ES-I3 (cell line): ENCODE measurements at regions not wholly inside any gene's neighbourhood (a gene's known extent, or its start where the extent isn't known, plus 50 kb on each side); places are given as distances from the start of the nearest gene placed in this dataset.

Experiments
- H3K36me3 ChIP-seq: 2 replicates; pipeline ENCODE4 v1.6.1; 2013; ENCODE audit warnings: mild to moderate bottlenecking, low read length, control low read depth, moderate library complexity; ENCODE audit not compliant: insufficient read depth
- H3K4me1 ChIP-seq: 2 replicates; pipeline ENCODE4 v1.6.1; 2013; ENCODE audit warnings: mild to moderate bottlenecking, control low read depth, low read length; ENCODE audit not compliant: insufficient read depth
- H3K9ac ChIP-seq: 2 replicates; pipeline ENCODE4 v1.6.1; 2013; ENCODE audit warnings: low read depth, mild to moderate bottlenecking, low read length, moderate library complexity
- H3K9me3 ChIP-seq: 2 replicates; pipeline ENCODE4 v1.6.1; 2013; ENCODE audit warnings: mild to moderate bottlenecking, low read length, moderate library complexity; ENCODE audit not compliant: control insufficient read depth, insufficient read depth

DNA sequence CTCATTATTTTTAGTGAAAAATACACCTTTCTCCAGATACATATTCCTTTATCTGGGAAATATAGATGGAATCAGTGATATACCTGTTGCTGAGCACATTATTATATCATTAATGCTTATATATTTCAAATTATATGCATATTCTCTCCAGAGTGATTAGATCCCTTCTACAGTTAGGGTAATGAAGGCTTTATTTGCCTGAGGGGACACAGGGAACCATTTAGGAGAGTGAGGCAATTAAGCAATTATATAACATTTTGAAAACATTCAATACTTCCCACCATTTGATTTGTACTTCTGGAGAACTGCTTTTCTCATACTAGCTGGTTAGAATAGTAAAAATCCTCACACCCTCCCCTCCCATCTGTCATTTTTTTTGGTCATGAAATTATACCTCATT lies 212.8 kb upstream of the NOVA1 start:
- no peaks in the 10 kb centered on the region for H3K9me3 ChIP-seq
- no peaks in the 10 kb centered on the region for H3K36me3 ChIP-seq
- no peaks in the 10 kb centered on the region for H3K4me1 ChIP-seq
- H3K9ac ChIP-seq: no peak overlapping the region

DNA sequence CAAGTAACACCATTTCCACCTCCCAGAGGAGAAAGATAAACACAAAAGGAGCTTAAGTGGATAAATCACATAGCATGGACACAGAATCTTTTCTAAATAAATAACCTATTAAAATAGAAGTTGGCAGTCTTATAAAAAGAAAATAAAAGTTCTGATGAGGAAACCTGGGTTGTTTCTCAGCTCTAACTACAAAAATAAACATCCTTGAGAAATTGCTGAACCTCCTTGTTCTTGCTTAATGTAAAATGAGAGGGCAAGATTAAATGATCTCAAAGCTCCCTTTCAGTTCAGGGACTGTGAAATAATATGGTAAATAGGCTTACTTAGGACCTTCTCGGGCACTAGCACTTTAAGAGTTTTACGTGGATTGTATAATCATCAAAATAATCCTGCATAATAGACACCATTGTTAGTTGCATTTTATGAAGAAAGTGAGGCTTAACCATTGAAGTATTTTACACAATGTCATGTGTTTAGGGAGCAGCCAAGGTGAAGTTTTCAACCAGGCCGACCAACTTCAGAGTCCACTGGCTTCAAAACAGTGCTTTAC lies 214.0 kb upstream of the NOVA1 start:
- Histone ChIP-seq H3K4me1 (no peaks in the 10 kb centered on the region), H3K9me3 (no peaks in the 10 kb centered on the region), H3K9ac (no peak overlapping the region)

DNA sequence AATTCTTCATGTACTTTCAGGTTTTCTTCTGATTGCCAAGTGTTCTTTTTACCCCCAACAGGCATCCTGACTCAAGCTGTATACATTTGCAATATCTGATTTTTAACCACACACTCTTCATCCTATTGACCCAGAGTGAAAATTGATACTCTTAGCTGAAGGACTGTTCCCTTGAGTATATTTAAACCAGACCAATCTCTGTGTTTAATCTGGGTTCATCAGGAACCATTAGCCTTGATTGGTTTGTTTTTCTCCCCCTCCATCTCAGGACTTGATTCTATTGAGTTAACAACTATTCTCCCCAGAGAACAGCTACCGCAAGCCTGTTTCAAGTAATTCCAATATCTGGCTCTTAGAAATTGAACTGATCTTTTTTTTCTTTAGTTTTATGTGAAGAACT lies 222.3 kb upstream of the NOVA1 start:
- H3K9me3 ChIP-seq: no peaks in the 10 kb centered on the region

More for the DNA sequence above, 214.0 kb upstream of the NOVA1 start:
- H3K36me3 ChIP-seq: no peaks in the 10 kb centered on the region

DNA sequence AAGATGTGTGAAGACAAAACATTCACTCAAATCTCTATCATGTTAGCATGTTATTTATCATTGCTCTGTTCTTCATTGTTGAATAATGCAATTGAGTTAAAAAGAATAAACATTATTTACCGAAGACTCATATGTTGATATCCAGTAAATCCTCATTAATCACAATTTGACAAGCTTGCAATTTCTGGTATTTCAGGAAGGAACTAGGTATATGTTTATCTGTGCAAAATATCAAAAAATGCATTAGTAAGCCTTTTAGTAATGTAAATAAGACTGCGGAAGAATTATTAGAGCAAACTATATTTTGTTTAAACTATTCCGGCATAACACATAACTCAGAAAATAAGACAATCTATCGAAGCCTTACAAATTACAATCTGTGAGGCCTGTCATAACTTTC lies 222.7 kb upstream of the NOVA1 start:
- Histone ChIP-seq H3K36me3 (no peaks in the 10 kb centered on the region), H3K9me3 (no peaks in the 10 kb centered on the region), H3K9ac (no peak overlapping the region), H3K4me1 (no peaks in the 10 kb centered on the region)

More for the DNA sequence above, 222.3 kb upstream of the NOVA1 start:
- no peak overlapping the region for H3K9ac ChIP-seq
- no peaks in the 10 kb centered on the region for H3K4me1 ChIP-seq
- H3K36me3 ChIP-seq: no peaks in the 10 kb centered on the region

DNA sequence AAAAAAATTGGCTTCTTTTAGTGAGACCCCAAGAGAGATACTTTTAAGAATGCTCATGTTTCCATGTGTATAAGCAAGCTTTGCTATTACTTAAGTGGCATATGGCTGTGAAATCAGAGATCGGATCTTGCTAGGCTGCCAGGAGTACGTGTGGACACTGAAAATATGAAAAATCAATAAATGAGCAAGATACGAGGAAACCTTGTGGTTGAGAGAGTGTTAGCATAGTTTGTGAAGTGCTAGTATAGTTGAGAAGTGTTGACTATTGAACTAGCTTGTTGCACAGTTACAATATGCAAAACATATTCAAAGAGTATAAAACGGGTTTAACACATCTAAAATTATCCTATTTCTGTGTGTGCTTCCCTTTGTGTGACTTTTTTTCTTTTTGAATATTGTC lies 230.9 kb upstream of the NOVA1 start:
- Histone ChIP-seq H3K9me3 (no peaks in the 10 kb centered on the region), H3K4me1 (no peaks in the 10 kb centered on the region), H3K36me3 (no peaks in the 10 kb centered on the region), H3K9ac (no peak overlapping the region)

DNA sequence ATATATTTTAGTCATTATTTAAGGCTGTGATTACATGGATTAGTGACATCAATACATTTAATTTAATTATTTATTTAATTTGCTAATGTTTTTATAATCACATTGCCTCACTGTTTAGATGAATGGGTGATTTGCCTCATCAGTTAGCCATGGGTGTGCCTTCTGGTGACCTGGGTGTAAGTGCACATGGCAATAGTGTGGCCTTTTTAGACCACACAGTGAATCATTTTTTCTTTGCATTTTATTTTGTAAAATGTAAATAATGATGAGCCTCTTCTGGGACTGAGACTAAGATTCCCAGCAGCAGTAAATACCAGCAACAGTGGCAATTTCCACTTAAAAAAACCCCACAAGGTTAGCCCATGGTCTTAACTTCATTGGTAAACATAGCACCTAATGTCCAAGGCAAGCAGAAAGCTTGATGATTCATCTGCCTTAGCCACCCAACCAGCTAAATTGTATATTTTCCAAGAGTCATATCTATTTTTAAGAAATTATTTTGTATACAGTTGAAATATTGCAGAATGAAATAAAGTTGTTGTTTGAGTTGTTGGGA lies 235.9 kb upstream of the NOVA1 start:
- Histone ChIP-seq H3K9me3 (no peaks in the 10 kb centered on the region), H3K9ac (no peak overlapping the region), H3K36me3 (no peaks in the 10 kb centered on the region), H3K4me1 (no peaks in the 10 kb centered on the region)

DNA sequence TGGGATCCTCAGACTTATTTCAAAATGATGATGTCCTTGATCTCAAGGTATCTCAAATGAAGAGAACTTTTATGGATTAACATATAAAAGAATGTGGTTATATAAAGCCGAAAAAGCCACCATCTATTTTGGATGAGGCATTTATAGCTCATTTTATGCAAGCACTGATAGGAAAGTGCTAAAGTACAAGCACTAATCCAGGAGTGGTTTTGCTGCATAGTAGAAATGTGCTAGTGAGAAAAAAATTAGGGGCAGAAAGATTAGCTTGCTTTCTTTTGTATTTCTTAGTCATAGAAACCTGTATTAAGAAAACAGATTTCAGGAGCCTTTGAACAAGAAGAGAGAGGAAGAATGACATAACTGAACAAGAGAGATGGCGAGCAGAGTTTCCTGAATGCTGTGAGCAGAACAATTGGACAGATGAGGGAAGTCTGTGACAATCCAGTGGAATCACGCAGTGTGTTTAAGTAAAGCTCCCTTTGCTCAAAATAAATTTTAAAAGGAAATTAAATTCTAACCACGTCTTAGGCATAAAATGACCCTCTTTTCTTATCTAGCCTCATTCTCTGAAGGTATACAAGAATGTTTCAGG lies 238.2 kb upstream of the NOVA1 start:
- Histone ChIP-seq H3K36me3 (no peaks in the 10 kb centered on the region), H3K9me3 (no peaks in the 10 kb centered on the region), H3K9ac (no peak overlapping the region), H3K4me1 (peaks cover 7% of the 10 kb centered on the region)

DNA sequence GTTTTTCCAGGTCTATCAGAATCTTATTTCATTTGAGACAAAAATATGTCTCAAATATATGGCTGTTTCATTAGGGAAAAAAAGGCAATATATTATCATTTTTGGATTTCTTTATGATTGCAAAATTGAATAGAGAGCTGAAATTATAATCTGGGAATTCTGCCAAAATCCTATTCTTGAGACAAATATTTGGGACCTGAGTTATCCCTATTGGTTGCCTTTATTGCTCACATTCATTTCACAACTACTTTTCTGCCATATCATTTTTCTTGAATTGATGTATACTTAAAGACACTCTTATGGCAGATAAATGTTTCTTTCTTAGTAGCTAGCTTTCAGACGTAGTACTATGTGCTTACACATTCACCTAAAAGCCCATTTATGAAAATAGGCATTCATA lies 241.6 kb upstream of the NOVA1 start:
- Histone ChIP-seq H3K4me1 (peaks cover 21% of the 10 kb centered on the region), H3K9me3 (no peaks in the 10 kb centered on the region), H3K36me3 (no peaks in the 10 kb centered on the region), H3K9ac (no peak overlapping the region)

DNA sequence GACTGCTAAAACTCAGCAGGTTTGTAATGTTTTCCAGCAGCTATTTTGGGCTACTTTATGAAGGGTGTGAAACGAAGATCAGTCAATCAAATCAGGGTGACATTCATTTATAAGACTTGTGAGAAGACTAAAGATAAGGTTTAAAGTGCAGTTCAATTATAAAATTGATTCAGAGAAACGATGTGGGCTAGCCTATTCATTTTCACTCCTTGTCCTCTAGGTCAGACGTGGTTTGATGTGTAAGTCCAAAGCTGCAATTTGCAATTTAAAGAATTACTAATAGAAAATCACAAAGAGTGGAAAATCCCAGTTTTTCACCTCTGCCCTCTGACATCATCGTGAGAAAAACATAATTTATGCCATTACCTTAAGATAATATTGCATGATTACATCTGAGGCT lies 243.5 kb upstream of the NOVA1 start:
- Histone ChIP-seq H3K9me3 (no peaks in the 10 kb centered on the region), H3K36me3 (no peaks in the 10 kb centered on the region), H3K4me1 (peaks cover 21% of the 10 kb centered on the region), H3K9ac (no peak overlapping the region)

DNA sequence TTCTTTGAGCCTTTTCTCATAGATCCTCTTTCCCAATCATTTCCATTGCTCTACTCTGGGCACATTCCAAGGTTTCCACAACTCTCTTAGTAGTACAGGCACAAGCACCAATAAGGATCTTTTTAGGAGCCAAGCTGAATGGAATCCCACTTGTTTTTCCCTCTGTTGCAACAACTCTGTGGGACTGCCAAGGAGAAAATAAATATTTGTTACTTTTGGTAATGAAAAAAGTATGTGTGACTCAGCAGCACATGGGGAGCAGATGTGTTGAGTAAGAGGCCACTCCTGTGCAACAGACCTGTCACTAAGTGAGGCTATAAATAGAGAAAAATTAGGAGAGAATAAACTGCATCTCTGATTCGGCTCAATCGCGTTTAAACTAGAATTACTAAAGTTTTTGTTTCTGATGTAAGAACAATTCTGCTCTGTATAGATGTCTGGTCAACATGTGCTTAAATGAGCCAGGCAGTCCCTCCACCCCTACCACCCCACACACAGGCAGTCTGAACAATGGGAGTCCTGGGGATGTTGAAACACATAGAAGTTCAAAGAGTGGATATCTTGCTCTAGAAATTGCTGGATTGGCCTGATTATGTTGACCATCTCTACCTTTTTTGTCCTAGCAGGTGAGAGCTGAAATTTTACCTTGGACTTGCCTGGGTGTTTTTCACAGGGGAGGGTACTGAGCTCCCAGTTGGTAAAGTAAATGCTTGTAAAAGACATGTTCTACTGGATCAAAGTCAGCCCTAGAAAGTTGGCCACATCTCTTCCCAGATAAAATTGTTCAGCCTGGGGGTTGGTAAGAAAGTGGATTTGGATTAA lies 244.3 kb upstream of the NOVA1 start:
- Histone ChIP-seq H3K9me3 (no peaks in the 10 kb centered on the region), H3K36me3 (no peaks in the 10 kb centered on the region), H3K9ac (no peak overlapping the region), H3K4me1 (peaks cover 21% of the 10 kb centered on the region)

DNA sequence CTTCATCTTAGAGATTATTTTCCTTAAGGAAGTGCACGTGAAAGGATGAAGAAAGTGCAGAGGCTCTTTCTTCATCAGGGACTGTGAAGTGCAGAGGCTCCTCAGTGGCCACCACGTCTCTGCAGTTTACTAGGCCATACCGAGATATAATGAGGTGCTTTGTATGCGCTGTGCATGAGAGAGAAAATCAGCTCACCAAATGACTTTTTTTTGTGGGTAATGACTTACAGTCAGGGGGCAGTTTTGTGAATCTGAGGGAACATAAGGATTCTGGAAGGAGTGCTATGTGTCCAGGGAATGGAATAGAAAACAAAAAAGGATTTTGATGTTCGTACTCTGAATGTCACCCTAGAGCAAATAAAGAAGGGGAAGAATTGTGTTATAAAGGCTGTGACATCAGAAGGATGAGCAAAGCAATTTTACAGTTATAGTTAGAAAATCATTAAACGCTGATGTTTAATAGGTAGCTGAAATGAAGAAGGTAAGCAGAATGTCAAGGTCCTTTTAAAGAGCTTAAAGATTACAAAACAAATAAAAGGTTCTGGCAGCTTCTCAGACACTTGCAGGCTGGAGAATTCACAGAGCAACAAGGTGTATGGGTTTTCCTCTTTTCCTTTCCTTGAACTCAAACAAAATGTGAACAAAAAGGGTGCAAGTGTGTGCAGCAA lies 247.5 kb upstream of the NOVA1 start:
- Histone ChIP-seq H3K9me3 (no peaks in the 10 kb centered on the region), H3K36me3 (no peaks in the 10 kb centered on the region), H3K4me1 (peaks cover 21% of the 10 kb centered on the region), H3K9ac (no peak overlapping the region)

DNA sequence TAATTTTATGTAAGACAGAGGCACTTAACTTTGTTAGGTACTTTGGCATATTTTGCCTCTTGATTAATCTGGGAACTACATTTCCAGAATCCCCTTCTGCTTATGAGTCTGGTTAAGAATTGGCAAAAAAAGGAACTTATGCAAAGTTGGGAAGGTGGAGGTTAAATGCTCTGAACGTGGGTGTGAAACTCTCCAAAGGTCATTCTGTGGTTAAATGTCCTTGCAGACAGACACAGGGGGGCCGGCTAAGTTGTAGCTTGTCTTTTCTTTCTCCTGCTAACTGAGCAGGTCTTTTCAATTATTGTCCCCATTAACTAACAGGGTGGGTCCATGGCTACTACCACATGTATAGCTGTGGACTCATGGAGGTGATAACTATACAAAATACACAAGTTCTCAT lies 248.6 kb upstream of the NOVA1 start:
- no peaks in the 10 kb centered on the region for H3K9me3 ChIP-seq
- H3K9ac ChIP-seq: no peak overlapping the region
- H3K36me3 ChIP-seq: no peaks in the 10 kb centered on the region
- H3K4me1 ChIP-seq: peaks cover 11% of the 10 kb centered on the region

DNA sequence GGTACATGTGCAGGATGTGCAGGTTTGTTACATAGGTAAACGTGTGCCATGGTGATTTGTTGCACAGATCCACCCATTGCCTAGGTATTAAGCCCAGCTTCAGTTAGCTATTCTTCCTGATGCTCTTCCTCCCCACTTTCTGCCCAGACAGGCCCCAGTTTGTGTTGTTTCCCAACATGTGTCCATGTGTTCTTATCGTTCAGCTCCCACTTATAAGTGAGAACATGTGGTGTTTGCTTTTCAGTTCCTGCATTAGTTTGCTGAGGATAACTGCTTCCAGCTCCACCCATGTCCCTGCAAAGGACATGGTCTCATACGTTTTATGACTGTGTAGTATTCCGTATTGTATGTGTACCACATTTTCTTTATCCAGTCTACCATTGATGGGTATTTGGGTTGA lies 251.7 kb upstream of the NOVA1 start:
- Histone ChIP-seq H3K9me3 (no peaks in the 10 kb centered on the region), H3K36me3 (no peaks in the 10 kb centered on the region), H3K9ac (no peak overlapping the region), H3K4me1 (no peaks in the 10 kb centered on the region)

DNA sequence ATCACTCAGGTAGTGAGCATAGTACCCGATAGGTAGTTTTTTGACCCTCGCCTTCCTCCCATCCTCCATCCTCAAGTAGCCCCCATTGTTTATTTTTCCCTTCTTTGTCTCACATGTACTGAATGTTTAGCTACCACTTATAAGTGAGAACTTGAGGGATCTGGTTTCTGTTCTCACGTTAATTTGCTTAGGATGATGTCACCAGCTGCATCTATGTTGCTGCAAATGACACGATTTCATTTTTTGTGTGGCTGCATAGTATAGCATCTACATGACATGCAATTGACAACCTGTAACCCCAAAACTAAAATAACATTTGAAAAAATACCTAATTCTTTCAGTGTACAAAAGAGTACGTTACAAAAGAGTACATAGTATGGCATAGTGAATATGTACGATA lies 254.0 kb upstream of the NOVA1 start:
- no peaks in the 10 kb centered on the region for H3K4me1 ChIP-seq
- no peaks in the 10 kb centered on the region for H3K36me3 ChIP-seq

More for the DNA sequence above, 254.0 kb upstream of the NOVA1 start:
- Histone ChIP-seq H3K9me3 (no peaks in the 10 kb centered on the region), H3K9ac (no peak overlapping the region)
